Fibroblast of mammary gland (primary cell): ENCODE measurements at regions not wholly inside any gene's neighbourhood (a gene's known extent, or its start where the extent isn't known, plus 50 kb on each side); places are given as distances from the start of the nearest gene placed in this dataset.
A peak's percentile ranks its signal among the peaks of the same experiment; 100 is the strongest.

Experiments used
- DNase-seq: peaks from one replicate; pipeline ENCODE4 v3.0.0-alpha.2; 2010; ENCODE audit warnings: low read depth
- H3K4me3 ChIP-seq: 2 replicates; pipeline ENCODE4 v1.5.1; 2011; ENCODE audit warnings: low read depth, mild to moderate bottlenecking, low read length, moderate library complexity; ENCODE audit not compliant: control insufficient read depth
- CTCF ChIP-seq: conservative IDR thresholded peaks from 2 replicates; pipeline ENCODE4 v1.5.1; 2011; ENCODE audit warnings: low read depth, low read length, inconsistent platforms; ENCODE audit not compliant: control insufficient read depth, insufficient read depth

- no peak overlapping the region for H3K4me3 ChIP-seq
Observed at GRCh38 chr4:32147446-32148085, 1427.4 kb downstream of the PCDH7 start.

GRCh38 chr4:32148111-32148666, 1428.0 kb downstream of the PCDH7 start:
- H3K4me3 ChIP-seq = no peak overlapping the region
- DNase-seq = peak; percentile 14
- TF ChIP-seq CTCF = no peak

More at GRCh38 chr4:32147446-32148085, 1427.4 kb downstream of the PCDH7 start:
- no peak for DNase-seq
- TF ChIP-seq CTCF = no peak

- H3K4me3 ChIP-seq = no peak overlapping the region
- no peak for DNase-seq
- TF ChIP-seq CTCF = no peak
Observed at GRCh38 chr4:32158961-32159360, 1438.8 kb downstream of the PCDH7 start.

- peak; percentile 26 for DNase-seq
- no peak overlapping the region for H3K4me3 ChIP-seq
- TF ChIP-seq CTCF = no peak
Observed at GRCh38 chr4:32161392-32161791, 1441.2 kb downstream of the PCDH7 start.

GRCh38 chr4:32163125-32163524, 1443.0 kb downstream of the PCDH7 start:
- H3K4me3 ChIP-seq = no peak overlapping the region
- no peak for TF ChIP-seq CTCF
- DNase-seq = no peak

GRCh38 chr4:32169841-32170240, 1449.7 kb downstream of the PCDH7 start:
- H3K4me3 ChIP-seq = no peak overlapping the region
- no peak for DNase-seq
- no peak for TF ChIP-seq CTCF

GRCh38 chr4:32172086-32172485, 1451.9 kb downstream of the PCDH7 start:
- DNase-seq = peak; percentile 6
- no peak overlapping the region for H3K4me3 ChIP-seq
- no peak for TF ChIP-seq CTCF
